MM.1S (cell line): ENCODE measurements at regions not wholly inside any gene's neighbourhood (a gene's known extent, or its start where the extent isn't known, plus 50 kb on each side); places are given as distances from the start of the nearest gene placed in this dataset.

Experiments
- EZH2 ChIP-seq: fragments of 300-600 bp; sonication (generic); optimal IDR thresholded peaks from 2 replicates; pipeline ENCODE3; 2017; ENCODE audit warnings: low read depth, mild to moderate bottlenecking, antibody characterized with exemption, low read length, mixed read lengths
- EZH2phosphoT487 ChIP-seq: fragments of 300-600 bp; sonication (generic); IDR thresholded peaks from 2 replicates; pipeline ENCODE4 v1.6.1; 2018; ENCODE audit warnings: antibody characterized with exemption, low read length
- TF ChIP-seq, protein P1 (sequence below): fragments of 300-600 bp; sonication (generic); IDR thresholded peaks from 2 replicates; pipeline ENCODE4 v1.5.1; 2016; ENCODE audit warnings: antibody characterized with exemption, low read length, mixed read lengths

DNA sequence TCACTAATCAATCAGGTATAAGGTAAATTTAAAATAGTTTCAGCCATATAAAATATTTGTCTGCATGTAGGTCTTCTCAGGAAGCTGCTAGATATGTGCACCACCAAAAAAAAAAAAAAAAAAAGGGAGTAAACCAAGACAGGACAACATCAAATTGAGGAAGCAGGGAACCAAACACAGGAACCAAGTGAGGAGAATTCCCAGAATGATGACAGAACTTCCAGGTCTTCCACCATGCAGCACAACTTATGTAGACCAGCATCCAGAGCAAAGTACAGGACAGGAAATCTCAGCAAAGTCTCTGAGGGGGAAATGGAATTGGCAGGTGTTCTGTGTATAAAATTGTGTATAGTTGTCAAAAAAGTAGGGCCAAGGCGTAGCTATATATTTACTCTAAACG lies 101.2 kb upstream of the CTSC start:
- TF ChIP-seq, protein P1, sequence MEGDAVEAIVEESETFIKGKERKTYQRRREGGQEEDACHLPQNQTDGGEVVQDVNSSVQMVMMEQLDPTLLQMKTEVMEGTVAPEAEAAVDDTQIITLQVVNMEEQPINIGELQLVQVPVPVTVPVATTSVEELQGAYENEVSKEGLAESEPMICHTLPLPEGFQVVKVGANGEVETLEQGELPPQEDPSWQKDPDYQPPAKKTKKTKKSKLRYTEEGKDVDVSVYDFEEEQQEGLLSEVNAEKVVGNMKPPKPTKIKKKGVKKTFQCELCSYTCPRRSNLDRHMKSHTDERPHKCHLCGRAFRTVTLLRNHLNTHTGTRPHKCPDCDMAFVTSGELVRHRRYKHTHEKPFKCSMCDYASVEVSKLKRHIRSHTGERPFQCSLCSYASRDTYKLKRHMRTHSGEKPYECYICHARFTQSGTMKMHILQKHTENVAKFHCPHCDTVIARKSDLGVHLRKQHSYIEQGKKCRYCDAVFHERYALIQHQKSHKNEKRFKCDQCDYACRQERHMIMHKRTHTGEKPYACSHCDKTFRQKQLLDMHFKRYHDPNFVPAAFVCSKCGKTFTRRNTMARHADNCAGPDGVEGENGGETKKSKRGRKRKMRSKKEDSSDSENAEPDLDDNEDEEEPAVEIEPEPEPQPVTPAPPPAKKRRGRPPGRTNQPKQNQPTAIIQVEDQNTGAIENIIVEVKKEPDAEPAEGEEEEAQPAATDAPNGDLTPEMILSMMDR = no peak
- TF ChIP-seq EZH2 = no peak
- no peak for TF ChIP-seq EZH2phosphoT487
